Immature natural killer cell (primary cell): ENCODE measurements at regions not wholly inside any gene's neighbourhood (a gene's known extent, or its start where the extent isn't known, plus 50 kb on each side); places are given as distances from the start of the nearest gene placed in this dataset.
A peak's percentile ranks its signal among the peaks of the same experiment; 100 is the strongest.
"Not testable (repeated sequence)": the region's sequence is repeated elsewhere in the genome, so short reads cannot be mapped to it uniquely, and the experiment has no call there.

Experiments
- DNase-seq, 3 donors: peaks; one replicate each; pipeline ENCODE4 v3.0.0; 2022; ENCODE audit warnings: mixed read lengths in 1 of 3
- H3K27ac Mint-ChIP-seq, 6 donors: one replicate each; pipeline ENCODE4 v1.8.0; 2020; ENCODE audit warnings: mixed read lengths in 6 of 6, mild to moderate bottlenecking in 5 of 6, inconsistent platforms in 4 of 6, moderate library complexity in 3 of 6
- H3K27me3 Mint-ChIP-seq, 3 donors: one replicate each; pipeline ENCODE4 v1.8.0; 2020 to 2021; ENCODE audit warnings: low read depth in 3 of 3, mild to moderate bottlenecking in 3 of 3, mixed read lengths in 3 of 3, moderate library complexity in 3 of 3, inconsistent platforms in 1 of 3
- H3K36me3 Mint-ChIP-seq, 3 donors: one replicate each; pipeline ENCODE4 v1.8.0; 2020; ENCODE audit warnings: mixed read lengths in 3 of 3, inconsistent platforms in 2 of 3, mild to moderate bottlenecking in 2 of 3
- H3K4me1 Mint-ChIP-seq, 2 donors: one replicate each; pipeline ENCODE4 v1.8.0; 2020; ENCODE audit warnings: inconsistent platforms in 2 of 2, mild to moderate bottlenecking in 2 of 2, mixed read lengths in 2 of 2, moderate library complexity in 1 of 2
- H3K4me3 Mint-ChIP-seq, 5 donors: one replicate each; pipeline ENCODE4 v1.8.0; 2020; ENCODE audit warnings: mild to moderate bottlenecking in 5 of 5, mixed read lengths in 5 of 5, inconsistent platforms in 3 of 5, moderate library complexity in 3 of 5
- H3K9me3 Mint-ChIP-seq, 6 donors: one replicate each; pipeline ENCODE4 v1.8.0; 2020; ENCODE audit warnings: mild to moderate bottlenecking in 6 of 6, mixed read lengths in 6 of 6, inconsistent platforms in 4 of 6, moderate library complexity in 3 of 6

DNA sequence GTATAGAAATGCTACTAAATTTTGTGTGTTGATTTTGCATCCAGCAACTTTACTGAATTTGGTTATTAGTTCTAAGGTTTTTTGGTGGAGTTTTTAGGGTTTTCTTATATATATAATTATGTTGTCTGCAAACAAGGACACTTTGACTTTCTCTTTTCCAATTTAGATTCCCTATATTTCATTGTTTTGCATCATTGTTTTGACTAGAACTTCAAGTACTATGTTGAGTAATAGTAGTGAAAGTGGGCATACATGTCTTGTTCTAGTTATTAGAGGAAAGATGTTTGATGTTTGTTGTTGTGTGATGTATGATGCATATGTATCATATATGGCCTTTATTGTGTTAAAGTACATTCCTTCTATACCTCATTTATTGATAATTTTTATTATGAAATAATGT, 362.3 kb upstream of the PRR16 start:
- Mint-ChIP-seq H3K9me3 (peaks cover 0 to 9% (median under 1%) of the 10 kb centered on the region in 6 donors), H3K27ac (no peak overlapping the region), H3K4me3 (no peak overlapping the region), H3K27me3 (no peaks in the 10 kb centered on the region), H3K36me3 (no peaks in the 10 kb centered on the region), H3K4me1 (peaks cover 15 to 61% of the 10 kb centered on the region in 2 donors)
- no peak for DNase-seq

GRCh38 chr5:120103495-120103894, 360.6 kb upstream of the PRR16 start:
- peaks cover 0 to 1% (median 0%) of the 10 kb centered on the region in 3 donors for H3K27me3 Mint-ChIP-seq
- H3K4me3 Mint-ChIP-seq = peak overlapping the region; percentile 59 to 78 (median 71)
- peaks cover 0 to 9% (median 0%) of the 10 kb centered on the region in 6 donors for H3K9me3 Mint-ChIP-seq
- peaks cover 8 to 47% of the 10 kb centered on the region in 2 donors for H3K4me1 Mint-ChIP-seq
- DNase-seq = no peak
- H3K36me3 Mint-ChIP-seq = no peaks in the 10 kb centered on the region
- H3K27ac Mint-ChIP-seq = peak overlapping the region in 4 of 6 donors; percentile 23 to 82 (median 60)

DNA sequence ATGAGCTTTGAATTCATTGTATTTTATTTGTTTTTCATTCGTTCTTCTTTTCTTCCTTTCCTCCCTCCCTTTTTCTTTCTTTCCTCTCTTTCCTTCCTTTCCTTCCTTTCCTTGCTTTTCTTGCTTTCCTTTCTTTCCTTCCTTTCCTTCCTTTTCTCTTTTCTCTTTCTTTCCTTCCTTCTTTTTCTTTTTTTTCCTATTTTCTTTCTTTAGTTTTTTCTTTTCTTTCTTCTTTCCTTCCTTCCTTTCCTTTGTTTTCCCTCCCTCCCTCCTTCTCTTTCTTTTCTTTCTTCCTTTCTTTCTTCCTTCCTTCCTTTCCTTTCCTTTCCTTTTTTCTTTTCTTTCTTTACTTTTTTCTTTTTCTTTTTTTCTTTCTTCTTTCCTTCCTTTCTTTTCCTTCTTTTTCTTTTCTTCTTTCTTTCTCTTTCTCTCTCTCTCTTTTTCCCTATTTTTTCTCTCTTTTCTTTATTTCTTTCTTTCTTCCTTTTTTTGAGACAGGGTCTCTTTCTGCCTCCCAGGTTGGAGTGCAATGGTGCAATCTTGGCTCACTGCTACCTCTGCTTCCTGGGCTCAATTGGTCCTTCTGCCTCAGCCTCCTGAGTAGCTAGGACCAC, 357.1 kb upstream of the PRR16 start:
- no peak overlapping the region for H3K4me3 Mint-ChIP-seq

GRCh38 chr5:120108586-120109248, 355.4 kb upstream of the PRR16 start:
- H3K27me3 Mint-ChIP-seq = peaks cover 0 to 1% (median 0%) of the 10 kb centered on the region in 3 donors
- H3K4me1 Mint-ChIP-seq = peaks cover 0 to 16% of the 10 kb centered on the region in 2 donors
- H3K36me3 Mint-ChIP-seq = peaks cover 0 to 5% (median 2%) of the 10 kb centered on the region in 3 donors
- H3K4me3 Mint-ChIP-seq = no peak overlapping the region
- H3K9me3 Mint-ChIP-seq = peaks cover 0 to 23% (median 1%) of the 10 kb centered on the region in 6 donors
- no peak overlapping the region for H3K27ac Mint-ChIP-seq
- DNase-seq = no peak

More for the DNA sequence above, 357.1 kb upstream of the PRR16 start:
- Mint-ChIP-seq H3K27me3 (peaks cover 0 to 1% (median 0%) of the 10 kb centered on the region in 3 donors), H3K36me3 (no peaks in the 10 kb centered on the region), H3K4me1 (peaks cover 6 to 30% of the 10 kb centered on the region in 2 donors), H3K9me3 (peaks cover 0 to 16% (median 0%) of the 10 kb centered on the region in 6 donors), H3K27ac (no peak overlapping the region)
- DNase-seq = no peak

GRCh38 chr5:120122703-120123102, 341.4 kb upstream of the PRR16 start:
- peaks cover 0 to 2% (median 0%) of the 10 kb centered on the region in 3 donors for H3K27me3 Mint-ChIP-seq
- peaks cover 0 to 17% (median 8%) of the 10 kb centered on the region in 6 donors for H3K9me3 Mint-ChIP-seq
- no peaks in the 10 kb centered on the region for H3K4me1 Mint-ChIP-seq
- no peaks in the 10 kb centered on the region for H3K36me3 Mint-ChIP-seq
- no peak overlapping the region for H3K4me3 Mint-ChIP-seq
- no peak for DNase-seq
- no peak overlapping the region for H3K27ac Mint-ChIP-seq

GRCh38 chr5:120124031-120124430, 340.1 kb upstream of the PRR16 start:
- Mint-ChIP-seq H3K27ac (no peak overlapping the region), H3K36me3 (no peaks in the 10 kb centered on the region), H3K9me3 (peaks cover 2 to 12% (median 8%) of the 10 kb centered on the region in 6 donors), H3K4me3 (no peak overlapping the region), H3K27me3 (no peaks in the 10 kb centered on the region), H3K4me1 (no peaks in the 10 kb centered on the region)
- no peak for DNase-seq

- Mint-ChIP-seq H3K4me3 (no peak overlapping the region), H3K4me1 (no peaks in the 10 kb centered on the region), H3K27me3 (no peaks in the 10 kb centered on the region), H3K27ac (no peak overlapping the region), H3K36me3 (no peaks in the 10 kb centered on the region), H3K9me3 (peaks cover 2 to 12% (median 8%) of the 10 kb centered on the region in 6 donors)
- DNase-seq = no peak
Observed at GRCh38 chr5:120124961-120125360, 339.1 kb upstream of the PRR16 start.

DNA sequence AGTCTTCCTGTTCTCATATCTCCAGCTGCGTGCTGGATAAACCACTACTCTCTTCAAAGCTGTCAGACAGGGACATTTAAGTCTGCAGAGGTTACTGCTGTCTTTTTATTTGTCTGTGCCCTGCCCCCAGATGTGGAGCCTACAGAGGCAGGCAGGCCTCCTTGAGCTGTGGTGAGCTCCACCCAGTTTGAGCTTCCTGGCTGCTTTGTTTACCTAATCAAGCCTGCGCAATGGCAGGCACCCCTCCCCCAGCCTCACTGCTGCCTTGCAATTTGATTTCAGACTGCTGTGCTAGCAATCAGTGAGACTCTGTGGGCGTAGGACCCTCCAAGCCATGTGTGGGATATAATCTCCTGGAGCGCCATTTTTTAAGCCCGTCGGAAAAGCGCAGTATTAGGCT, 331.8 kb upstream of the PRR16 start:
- H3K36me3 Mint-ChIP-seq, DNase-seq, H3K27me3 Mint-ChIP-seq: not testable (repeated sequence)
- Mint-ChIP-seq H3K27ac (peak overlapping the region in 1 of 6 donors; percentile 29), H3K4me3 (peak overlapping the region; percentile 4 to 65 (median 56)), H3K4me1 (peaks cover 6 to 13% of the 10 kb centered on the region in 2 donors), H3K9me3 (peaks cover 5 to 17% (median 10%) of the 10 kb centered on the region in 6 donors)

DNA sequence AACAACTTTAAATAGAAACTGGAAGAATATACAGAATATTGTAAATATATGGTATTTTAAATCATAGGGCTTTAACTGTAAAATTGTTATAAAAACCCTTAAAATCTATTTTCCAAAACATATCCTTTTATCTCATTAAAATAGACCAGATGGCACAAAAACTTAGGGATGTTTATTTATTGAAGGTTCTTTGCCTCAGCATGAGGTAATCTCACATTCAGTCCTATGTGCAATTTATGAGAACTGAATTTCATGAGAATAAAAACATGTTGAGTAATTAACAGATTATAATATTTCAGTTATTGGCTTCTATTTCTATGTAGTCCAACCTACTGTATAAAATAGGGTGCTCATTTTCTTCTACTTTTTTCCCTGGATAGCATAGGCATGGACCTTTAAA, 329.2 kb upstream of the PRR16 start:
- Mint-ChIP-seq H3K27me3 (no peaks in the 10 kb centered on the region), H3K4me3 (no peak overlapping the region), H3K27ac (no peak overlapping the region), H3K4me1 (peaks cover 6 to 13% of the 10 kb centered on the region in 2 donors), H3K9me3 (peaks cover 3 to 15% (median 6%) of the 10 kb centered on the region in 6 donors), H3K36me3 (peaks cover 0 to 5% (median 3%) of the 10 kb centered on the region in 3 donors)
- no peak for DNase-seq

GRCh38 chr5:120137582-120137981, 326.5 kb upstream of the PRR16 start:
- H3K27me3 Mint-ChIP-seq = no peaks in the 10 kb centered on the region

GRCh38 chr5:120139039-120139438, 325.1 kb upstream of the PRR16 start:
- peaks cover 0 to under 1% (median 0%) of the 10 kb centered on the region in 6 donors for H3K9me3 Mint-ChIP-seq
- H3K27ac Mint-ChIP-seq = no peak overlapping the region
- no peak overlapping the region for H3K4me3 Mint-ChIP-seq

More at GRCh38 chr5:120137582-120137981, 326.5 kb upstream of the PRR16 start:
- DNase-seq = no peak
- H3K9me3 Mint-ChIP-seq = peaks cover 0 to 4% (median 1%) of the 10 kb centered on the region in 6 donors
- H3K4me3 Mint-ChIP-seq = no peak overlapping the region
- H3K4me1 Mint-ChIP-seq = peaks cover 8 to 20% of the 10 kb centered on the region in 2 donors
- H3K36me3 Mint-ChIP-seq = no peaks in the 10 kb centered on the region
- no peak overlapping the region for H3K27ac Mint-ChIP-seq

DNA sequence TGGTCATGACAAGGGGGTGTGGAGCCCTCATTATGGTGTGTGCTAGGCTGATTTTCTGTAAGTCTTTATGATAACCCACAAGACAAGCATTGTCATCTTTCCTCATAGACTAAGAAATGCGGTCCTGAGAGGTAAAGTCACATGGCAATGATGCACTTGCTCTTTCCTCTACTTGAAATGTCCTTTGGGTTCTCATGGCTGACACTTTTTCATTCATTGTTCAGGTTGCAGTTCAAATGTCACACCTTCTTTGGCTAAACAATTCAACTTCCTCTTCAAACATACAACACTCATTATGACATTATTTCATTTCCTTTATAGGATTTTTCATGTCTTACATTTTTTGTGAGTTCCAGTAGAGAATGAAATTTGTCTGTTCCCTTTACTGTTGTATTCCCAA, 323.6 kb upstream of the PRR16 start:
- no peaks in the 10 kb centered on the region for H3K36me3 Mint-ChIP-seq

More at GRCh38 chr5:120139039-120139438, 325.1 kb upstream of the PRR16 start:
- DNase-seq = no peak
- Mint-ChIP-seq H3K4me1 (peaks cover 4 to 15% of the 10 kb centered on the region in 2 donors), H3K36me3 (no peaks in the 10 kb centered on the region), H3K27me3 (no peaks in the 10 kb centered on the region)

GRCh38 chr5:120141076-120141475, 323.0 kb upstream of the PRR16 start:
- H3K27me3 Mint-ChIP-seq = peaks cover 0 to 3% (median 0%) of the 10 kb centered on the region in 3 donors
- no peak overlapping the region for H3K27ac Mint-ChIP-seq
- peaks cover 0 to 12% (median 5%) of the 10 kb centered on the region in 6 donors for H3K9me3 Mint-ChIP-seq
- no peak for DNase-seq
- peaks cover 4 to 15% of the 10 kb centered on the region in 2 donors for H3K4me1 Mint-ChIP-seq
- H3K36me3 Mint-ChIP-seq = peaks cover 0 to 5% (median 4%) of the 10 kb centered on the region in 3 donors
- H3K4me3 Mint-ChIP-seq = no peak overlapping the region

More for the DNA sequence above, 323.6 kb upstream of the PRR16 start:
- peaks cover 4 to 15% of the 10 kb centered on the region in 2 donors for H3K4me1 Mint-ChIP-seq
- DNase-seq = no peak
- H3K9me3 Mint-ChIP-seq = peaks cover 0 to 6% (median under 1%) of the 10 kb centered on the region in 6 donors
- no peak overlapping the region for H3K4me3 Mint-ChIP-seq
- H3K27me3 Mint-ChIP-seq = peaks cover 0 to 3% (median 0%) of the 10 kb centered on the region in 3 donors
- no peak overlapping the region for H3K27ac Mint-ChIP-seq

GRCh38 chr5:120146787-120147186, 317.3 kb upstream of the PRR16 start:
- DNase-seq = no peak
- H3K27me3 Mint-ChIP-seq = peaks cover 0 to 3% (median 3%) of the 10 kb centered on the region in 3 donors
- no peak overlapping the region for H3K27ac Mint-ChIP-seq
- H3K36me3 Mint-ChIP-seq = peaks cover 0 to 9% (median 5%) of the 10 kb centered on the region in 3 donors
- H3K4me3 Mint-ChIP-seq = no peak overlapping the region
- H3K4me1 Mint-ChIP-seq = no peaks in the 10 kb centered on the region
- peaks cover 2 to 14% (median 11%) of the 10 kb centered on the region in 6 donors for H3K9me3 Mint-ChIP-seq
